ENCODE measurements at regions not wholly inside any gene's neighbourhood (a gene's known extent, or its start where the extent isn't known, plus 50 kb on each side); places are given as distances from the start of the nearest gene placed in this dataset.

- TF ChIP-seq POLR2A (IDR thresholded peaks at IDR 0.05), result no peak
- no peak for TF ChIP-seq CTCF (IDR thresholded peaks at IDR 0.05)
Measured at GRCh38 chr5:96489532-96489931, 56.5 kb upstream of the PCSK1 start.

All from tibial nerve (tissue), 3 donors.